IMR-90 (cell line): ENCODE measurements at regions not wholly inside any gene's neighbourhood (a gene's known extent, or its start where the extent isn't known, plus 50 kb on each side); places are given as distances from the start of the nearest gene placed in this dataset.

Experiments
- ATAC-seq: fragments of 200-7000 bp; cut with Tn5 transposase; 2 replicates; pipeline ENCODE4 v1.9.1; 2020; ENCODE audit warnings: low read depth, mild to moderate bottlenecking, moderate library complexity
- BruUV-seq: library from RNA; stranded (reverse); fragments of 400-500 nt; replicated peaks from 2 replicates; lab custom pipeline; 2021; lab: Mats Ljungman, UMichigan
- CTCF ChIA-PET: fragments of 300-600 bp; formaldehyde crosslinking; extraction: SDS; loops from one replicate; lab custom pipeline; 2021; ENCODE audit warnings: antibody characterized with exemption; lab: Yijun Ruan, JAX
- POLR2A ChIA-PET: fragments of 300-600 bp; sonication (Branson Sonifier 250); formaldehyde crosslinking; loops from one replicate; lab custom pipeline; 2022; ENCODE audit warnings: antibody characterized with exemption; ENCODE audit not compliant: unreplicated experiment; lab: Charles Lee
- DNase-seq: peaks from one replicate; pipeline ENCODE4 v3.0.0; 2013
- H2AFZ ChIP-seq: replicated peaks from 2 replicates; pipeline ENCODE3; 2013; ENCODE audit warnings: low read length, mild to moderate bottlenecking; ENCODE audit not compliant: poor library complexity
- H2AK5ac ChIP-seq: 2 replicates; pipeline ENCODE4 v1.6.1; 2013; ENCODE audit warnings: low read depth, low read length, inconsistent platforms
- H2AK9ac ChIP-seq: replicated peaks from 2 replicates; pipeline ENCODE3; 2013; ENCODE audit warnings: mild to moderate bottlenecking, low read depth, low read length, moderate library complexity; ENCODE audit not compliant: poor library complexity
- H2BK120ac ChIP-seq: 2 replicates; pipeline ENCODE4 v1.6.1; 2013; ENCODE audit warnings: low read depth, low read length, inconsistent platforms
- H2BK15ac ChIP-seq: 3 replicates; pipeline ENCODE4 v1.6.1; 2013; ENCODE audit warnings: low read depth, low read length, inconsistent platforms
- H2BK20ac ChIP-seq: 2 replicates; pipeline ENCODE4 v1.6.1; 2013; ENCODE audit warnings: low read depth, mild to moderate bottlenecking, inconsistent platforms, low read length, moderate library complexity
- H2BK5ac ChIP-seq: 2 replicates; pipeline ENCODE4 v1.6.1; 2013; ENCODE audit warnings: mild to moderate bottlenecking, low read depth, low read length, inconsistent platforms; ENCODE audit not compliant: poor library complexity, severe bottlenecking
- H3K14ac ChIP-seq: replicated peaks from 2 replicates; pipeline ENCODE4 v1.6.1; 2013; ENCODE audit warnings: low read depth, low read length, inconsistent platforms
- H3K18ac ChIP-seq: 2 replicates; pipeline ENCODE4 v1.6.1; 2013; ENCODE audit warnings: low read depth, low read length, control low read depth
- H3K23ac ChIP-seq: 2 replicates; pipeline ENCODE4 v1.6.1; 2013; ENCODE audit warnings: low read depth, low read length, inconsistent platforms
- H3K27ac ChIP-seq: 2 replicates; pipeline ENCODE4 v1.5.1; 2013; ENCODE audit warnings: mild to moderate bottlenecking, control low read depth, low read length; ENCODE audit not compliant: insufficient read depth
- H3K27me3 ChIP-seq: 2 replicates; pipeline ENCODE4 v1.6.1; 2013; ENCODE audit warnings: low read length; ENCODE audit not compliant: control insufficient read depth, insufficient read depth
- H3K36me3 ChIP-seq: 2 replicates; pipeline ENCODE4 v1.6.1; 2013; ENCODE audit warnings: low read length, mixed read lengths; ENCODE audit not compliant: control insufficient read depth, insufficient read depth
- H3K4ac ChIP-seq: 2 replicates; pipeline ENCODE4 v1.6.1; 2013; ENCODE audit warnings: low read depth, low read length, inconsistent platforms
- H3K4me1 ChIP-seq: 2 replicates; pipeline ENCODE4 v1.6.1; 2013; ENCODE audit warnings: low read length, mixed read lengths; ENCODE audit not compliant: control insufficient read depth, insufficient read depth
- H3K4me2 ChIP-seq: 2 replicates; pipeline ENCODE4 v1.6.1; 2013; ENCODE audit warnings: low read depth, mild to moderate bottlenecking, control low read depth, low read length, moderate library complexity
- H3K4me3 ChIP-seq: 2 replicates; pipeline ENCODE4 v1.5.1; 2013; ENCODE audit warnings: low read depth, mild to moderate bottlenecking, control low read depth, low read length, moderate library complexity; ENCODE audit not compliant: insufficient read depth
- H3K56ac ChIP-seq: 2 replicates; pipeline ENCODE4 v1.6.1; 2013; ENCODE audit warnings: low read length, inconsistent platforms; ENCODE audit not compliant: insufficient read depth; ENCODE audit errors: extremely low read depth
- H3K79me1 ChIP-seq, 2 experiments: 2 replicates each; pipeline ENCODE4 v1.6.1; 2013; ENCODE audit warnings: low read length in 2 of 2, inconsistent platforms in 1 of 2, low read depth in 1 of 2
- H3K9ac ChIP-seq: 2 replicates; pipeline ENCODE4 v1.6.1; 2013; ENCODE audit warnings: low read depth, low read length, control low read depth
- H3K9me1 ChIP-seq: 2 replicates; pipeline ENCODE4 v1.6.1; 2013; ENCODE audit warnings: low read length, inconsistent platforms; ENCODE audit not compliant: insufficient read depth
- H3K9me3 ChIP-seq: 2 replicates; pipeline ENCODE4 v1.6.1; 2013; ENCODE audit warnings: low read length; ENCODE audit not compliant: control insufficient read depth, insufficient read depth
- H4K20me1 ChIP-seq: 2 replicates; pipeline ENCODE4 v1.6.1; 2013; ENCODE audit warnings: low read length, inconsistent platforms; ENCODE audit not compliant: insufficient read depth
- H4K5ac ChIP-seq: 2 replicates; pipeline ENCODE4 v1.6.1; 2013; ENCODE audit warnings: mild to moderate bottlenecking, low read depth, low read length, control low read depth
- H4K8ac ChIP-seq, 2 experiments: 2 replicates each; pipeline ENCODE4 v1.6.1; 2013; ENCODE audit warnings: low read depth in 2 of 2, low read length in 2 of 2, control low read depth in 1 of 2, inconsistent platforms in 1 of 2
- H4K91ac ChIP-seq: 2 replicates; pipeline ENCODE4 v1.6.1; 2013; ENCODE audit warnings: low read depth, low read length, inconsistent platforms; ENCODE audit not compliant: insufficient read depth
- BHLHE40 ChIP-seq: fragments of 150-350 bp; IDR thresholded peaks from 2 replicates; pipeline ENCODE4 v1.6.1; 2016; ENCODE audit warnings: mild to moderate bottlenecking, low read depth, low read length
- CEBPB ChIP-seq: IDR thresholded peaks from 2 replicates; pipeline ENCODE4 v1.6.1; 2012; ENCODE audit warnings: low read depth, low read length, improper control_type of control experiment
- CHD1 ChIP-seq: IDR thresholded peaks from 2 replicates; pipeline ENCODE4 v1.6.1; 2012; ENCODE audit warnings: low read depth, low read length, improper control_type of control experiment
- FOS ChIP-seq: fragments of 150-350 bp; IDR thresholded peaks from 2 replicates; pipeline ENCODE4 v1.6.1; 2016; ENCODE audit warnings: low read depth, low read length
- MAFK ChIP-seq: IDR thresholded peaks from 2 replicates; pipeline ENCODE4 v1.6.1; 2012; ENCODE audit warnings: low read depth, low read length, improper control_type of control experiment
- MAZ ChIP-seq: IDR thresholded peaks from 2 replicates; pipeline ENCODE4 v1.6.1; 2012; ENCODE audit warnings: low read depth, mild to moderate bottlenecking, low read length, improper control_type of control experiment, moderate library complexity, borderline replicate concordance
- MXI1 ChIP-seq: IDR thresholded peaks from 2 replicates; pipeline ENCODE4 v1.6.1; 2012; ENCODE audit warnings: low read depth, mild to moderate bottlenecking, low read length, moderate library complexity, borderline replicate concordance
- NFE2L2 ChIP-seq: fragments of 150-350 bp; IDR thresholded peaks from 2 replicates; pipeline ENCODE4 v1.6.1; 2016; ENCODE audit warnings: low read depth, mild to moderate bottlenecking, low read length
- POLR2A ChIP-seq: IDR thresholded peaks from 2 replicates; pipeline ENCODE4 v1.6.1; 2012; ENCODE audit warnings: mild to moderate bottlenecking, low read depth, low read length
- RAD21 ChIP-seq: IDR thresholded peaks from 2 replicates; pipeline ENCODE4 v1.6.1; 2012; ENCODE audit warnings: low read length, improper control_type of control experiment
- RCOR1 ChIP-seq: IDR thresholded peaks from 2 replicates; pipeline ENCODE4 v1.6.1; 2012; ENCODE audit warnings: mild to moderate bottlenecking, low read length, improper control_type of control experiment; ENCODE audit not compliant: insufficient replicate concordance
- RFX5 ChIP-seq: IDR thresholded peaks from 2 replicates; pipeline ENCODE4 v1.8.0; 2012; ENCODE audit warnings: low read depth, mild to moderate bottlenecking, low read length, moderate library complexity
- SMC3 ChIP-seq: fragments of 150-350 bp; IDR thresholded peaks from 2 replicates; pipeline ENCODE4 v1.6.1; 2016; ENCODE audit warnings: low read depth, mild to moderate bottlenecking, antibody characterized with exemption, low read length, moderate library complexity
- WGBS, 2 experiments: methylation state at CpG; one replicate each; pipeline versions ENCODE4 v1.1.5 to v1.1.7; 2013; ENCODE audit warnings: missing lambda C conversion rate in 2 of 2; ENCODE audit not compliant: insufficient read length in 1 of 2; ENCODE audit errors: extremely low coverage in 2 of 2; 5-methylcytosine and 5-hydroxymethylcytosine counted together
- dilution Hi-C: fragments of 300-500 bp; cut with HindIII; formaldehyde crosslinking; loops from one replicate; pipeline ENCODE4 v1.14.3; 2018; ENCODE audit warnings: low sequenced_read_pairs; ENCODE audit not compliant: unreplicated experiment
- in situ Hi-C: fragments of 300-500 bp; cut with MboI; formaldehyde crosslinking; loops from 3 replicates; pipeline ENCODE4 v1.14.3; 2019; ENCODE audit warnings: low sequenced_read_pairs, inconsistent platforms, mixed read lengths
- intact Hi-C: fragments of 100-400 bp; cut with micrococcal nuclease; formaldehyde crosslinking; loops from 2 replicates; pipeline ENCODE4 v1.10.0; 2022
- TF ChIP-seq, protein P1 (sequence below): conservative IDR thresholded peaks from 2 replicates; pipeline ENCODE4 v1.5.1; 2012; ENCODE audit warnings: mild to moderate bottlenecking, low read depth, low read length, improper control_type of control experiment
- TF ChIP-seq, protein P2 (sequence below): fragments of 150-350 bp; IDR thresholded peaks from 2 replicates; pipeline ENCODE4 v1.6.1; 2017; ENCODE audit warnings: mild to moderate bottlenecking, antibody characterized with exemption, low read length, low read depth
- TF ChIP-seq, protein P3 (sequence below): fragments of 150-350 bp; IDR thresholded peaks from 2 replicates; pipeline ENCODE4 v1.6.1; 2016; ENCODE audit warnings: low read depth, mild to moderate bottlenecking, low read length, moderate library complexity, borderline replicate concordance

- H4K5ac ChIP-seq: no peak overlapping the region
- no peaks in the 10 kb centered on the region for H3K79me1 ChIP-seq
- TF ChIP-seq CHD1: no peak
- TF ChIP-seq RAD21: no peak
- no peak for TF ChIP-seq SMC3
- TF ChIP-seq MAFK: no peak
- no peak for TF ChIP-seq RCOR1
- no peak for TF ChIP-seq RFX5
- TF ChIP-seq, protein P1, sequence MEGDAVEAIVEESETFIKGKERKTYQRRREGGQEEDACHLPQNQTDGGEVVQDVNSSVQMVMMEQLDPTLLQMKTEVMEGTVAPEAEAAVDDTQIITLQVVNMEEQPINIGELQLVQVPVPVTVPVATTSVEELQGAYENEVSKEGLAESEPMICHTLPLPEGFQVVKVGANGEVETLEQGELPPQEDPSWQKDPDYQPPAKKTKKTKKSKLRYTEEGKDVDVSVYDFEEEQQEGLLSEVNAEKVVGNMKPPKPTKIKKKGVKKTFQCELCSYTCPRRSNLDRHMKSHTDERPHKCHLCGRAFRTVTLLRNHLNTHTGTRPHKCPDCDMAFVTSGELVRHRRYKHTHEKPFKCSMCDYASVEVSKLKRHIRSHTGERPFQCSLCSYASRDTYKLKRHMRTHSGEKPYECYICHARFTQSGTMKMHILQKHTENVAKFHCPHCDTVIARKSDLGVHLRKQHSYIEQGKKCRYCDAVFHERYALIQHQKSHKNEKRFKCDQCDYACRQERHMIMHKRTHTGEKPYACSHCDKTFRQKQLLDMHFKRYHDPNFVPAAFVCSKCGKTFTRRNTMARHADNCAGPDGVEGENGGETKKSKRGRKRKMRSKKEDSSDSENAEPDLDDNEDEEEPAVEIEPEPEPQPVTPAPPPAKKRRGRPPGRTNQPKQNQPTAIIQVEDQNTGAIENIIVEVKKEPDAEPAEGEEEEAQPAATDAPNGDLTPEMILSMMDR: no peak
- TF ChIP-seq, protein P2, sequence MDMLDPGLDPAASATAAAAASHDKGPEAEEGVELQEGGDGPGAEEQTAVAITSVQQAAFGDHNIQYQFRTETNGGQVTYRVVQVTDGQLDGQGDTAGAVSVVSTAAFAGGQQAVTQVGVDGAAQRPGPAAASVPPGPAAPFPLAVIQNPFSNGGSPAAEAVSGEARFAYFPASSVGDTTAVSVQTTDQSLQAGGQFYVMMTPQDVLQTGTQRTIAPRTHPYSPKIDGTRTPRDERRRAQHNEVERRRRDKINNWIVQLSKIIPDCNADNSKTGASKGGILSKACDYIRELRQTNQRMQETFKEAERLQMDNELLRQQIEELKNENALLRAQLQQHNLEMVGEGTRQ: no peak
- TF ChIP-seq BHLHE40: no peak
- no peak for TF ChIP-seq FOS
- no peak for TF ChIP-seq POLR2A
- no peak for TF ChIP-seq CEBPB
- TF ChIP-seq, protein P3, sequence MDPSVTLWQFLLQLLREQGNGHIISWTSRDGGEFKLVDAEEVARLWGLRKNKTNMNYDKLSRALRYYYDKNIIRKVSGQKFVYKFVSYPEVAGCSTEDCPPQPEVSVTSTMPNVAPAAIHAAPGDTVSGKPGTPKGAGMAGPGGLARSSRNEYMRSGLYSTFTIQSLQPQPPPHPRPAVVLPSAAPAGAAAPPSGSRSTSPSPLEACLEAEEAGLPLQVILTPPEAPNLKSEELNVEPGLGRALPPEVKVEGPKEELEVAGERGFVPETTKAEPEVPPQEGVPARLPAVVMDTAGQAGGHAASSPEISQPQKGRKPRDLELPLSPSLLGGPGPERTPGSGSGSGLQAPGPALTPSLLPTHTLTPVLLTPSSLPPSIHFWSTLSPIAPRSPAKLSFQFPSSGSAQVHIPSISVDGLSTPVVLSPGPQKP: no peak
- TF ChIP-seq NFE2L2: no peak
- TF ChIP-seq MAZ: no peak
- TF ChIP-seq MXI1: no peak
- H3K9ac ChIP-seq: no peak overlapping the region
- no peak overlapping the region for H2BK15ac ChIP-seq
- dilution Hi-C loops: no loop called here
- no peaks in the 10 kb centered on the region for H3K4me1 ChIP-seq
- H2BK5ac ChIP-seq: no peak overlapping the region
- H4K91ac ChIP-seq: no peak overlapping the region
- no peaks in the 10 kb centered on the region for H4K20me1 ChIP-seq
- DNase-seq (no peak), ATAC-seq (no peak)
- no peak overlapping the region for H2BK120ac ChIP-seq
- no peak overlapping the region for H3K23ac ChIP-seq
- H3K9me3 ChIP-seq: no peaks in the 10 kb centered on the region
- intact Hi-C loops: no loop called here
- no peak overlapping the region for H3K4ac ChIP-seq
- H4K8ac ChIP-seq: no peak overlapping the region
- no peak overlapping the region for H3K4me3 ChIP-seq
- H3K18ac ChIP-seq: no peak overlapping the region
- no peaks in the 10 kb centered on the region for H3K36me3 ChIP-seq
- peak overlapping the region; percentile 32 for H2AFZ ChIP-seq
- CTCF ChIA-PET: no interaction called here
- H2AK9ac ChIP-seq: no peak overlapping the region
- no peak overlapping the region for H2AK5ac ChIP-seq
- no peak overlapping the region for H3K14ac ChIP-seq
- peaks cover 25% of the 10 kb centered on the region for H3K27me3 ChIP-seq
- no peak overlapping the region for H3K4me2 ChIP-seq
- BruUV-seq: no TSS peak
- no peak overlapping the region for H3K56ac ChIP-seq
- H3K27ac ChIP-seq: no peak overlapping the region
- no peaks in the 10 kb centered on the region for H3K9me1 ChIP-seq
- in situ Hi-C loops: no loop called here
- POLR2A ChIA-PET: no interaction called here
- H2BK20ac ChIP-seq: no peak overlapping the region
- WGBS, 2 experiments: no CpG with 5 or more reads among the region's 4 CpGs
Measured at GRCh38 chrX:69243276-69243675, 78.0 kb upstream of the PJA1 start.
